ENCODE measurements at regions not wholly inside any gene's neighbourhood (a gene's known extent, or its start where the extent isn't known, plus 50 kb on each side); places are given as distances from the start of the nearest gene placed in this dataset.

GRCh38 chr12:25852792-25853191, 105.7 kb upstream of the RASSF8 start:
- Mint-ChIP-seq H3K4me3 (no peak overlapping the region), H3K4me1 (peaks cover 0 to 4% of the 10 kb centered on the region in 2 experiments; a peak in 1 of 4 replicates), H3K27me3 (ENCODE audit: low read depth) (no peaks in the 10 kb centered on the region; the same call in 1 of the 2 replicates), H3K9me3 (peaks cover 0 to 2% of the 10 kb centered on the region in 2 experiments; a peak in 1 of 5 replicates), H3K27ac (no peak overlapping the region), H3K36me3 (ENCODE audit: insufficient read depth in 1 of 3, low read depth in 3 of 3) (no peaks in the 10 kb centered on the region)
- Histone ChIP-seq H2AFZ (ENCODE audit: low read length) (no peak overlapping the region), H2BK20ac (ENCODE audit: low read depth, low read length, poor library complexity, severe bottlenecking) (no peak overlapping the region), H3K79me1 (ENCODE audit: insufficient read depth, low read depth, low read length, poor library complexity, severe bottlenecking) (no peaks in the 10 kb centered on the region), H3K23ac (ENCODE audit: insufficient read length, low read depth, low read length) (no peak overlapping the region), H3K14ac (ENCODE audit: insufficient read depth, low read length) (no peak overlapping the region), H3K9me3 (ENCODE audit: control insufficient read depth, low read depth, low read length) (no peaks in the 10 kb centered on the region), H3K4me1 (ENCODE audit: insufficient read depth, low read length) (no peaks in the 10 kb centered on the region; the same call in 1 of the 2 replicates), H3K27ac (ENCODE audit: insufficient read length, low read depth, low read length) (no peak overlapping the region), H3T11ph (ENCODE audit: low read length) (no peak overlapping the region), H4K5ac (ENCODE audit: insufficient read length, low read depth, low read length) (no peak overlapping the region), H3K9ac (ENCODE audit: extremely low read depth, insufficient read length, low read length) (no peak overlapping the region), H3K4ac (ENCODE audit: low read depth, low read length) (no peak overlapping the region), H2BK15ac (ENCODE audit: low read depth, low read length) (no peak overlapping the region), H2BK12ac (ENCODE audit: insufficient read length, low read depth, low read length) (no peak overlapping the region), H3K4me2 (ENCODE audit: insufficient read depth, insufficient read length, low read length) (no peak overlapping the region), H2BK5ac (ENCODE audit: insufficient read length, low read length) (no peak overlapping the region), H3K56ac (ENCODE audit: insufficient read length, low read depth, low read length) (no peak overlapping the region), H4K91ac (ENCODE audit: insufficient read length, low read depth, low read length) (no peak overlapping the region), H2AK5ac (ENCODE audit: insufficient read length, low read length) (no peak overlapping the region), H3K18ac (ENCODE audit: insufficient read length, low read depth, low read length) (no peak overlapping the region), H4K8ac (replicated peaks; ENCODE audit: insufficient read length, low read depth, low read length) (no peak overlapping the region), H3K79me2 (ENCODE audit: insufficient read depth, low read length) (no peaks in the 10 kb centered on the region), H2BK120ac (ENCODE audit: low read depth, low read length, poor library complexity, severe bottlenecking) (no peak overlapping the region), H3K23me2 (ENCODE audit: insufficient read length, low read depth, low read length, poor library complexity, severe bottlenecking) (no peaks in the 10 kb centered on the region), H3K27me3 (ENCODE audit: insufficient read depth, low read length) (no peaks in the 10 kb centered on the region), H4K20me1 (ENCODE audit: control insufficient read depth, insufficient read depth, insufficient read length) (no peaks in the 10 kb centered on the region)
- DNase-seq: no peak
- TF ChIP-seq CTCF (conservative IDR thresholded peaks at IDR 0.05): no peak
